Upper lobe of right lung (tissue), 1 donor: ENCODE measurements at regions not wholly inside any gene's neighbourhood (a gene's known extent, or its start where the extent isn't known, plus 50 kb on each side); places are given as distances from the start of the nearest gene placed in this dataset.

Source experiments
- ATAC-seq: fragments of 200-7000 bp; cut with Tn5 transposase; one replicate; pipeline ENCODE4 v1.9.1; 2020; ENCODE audit warnings: mild to moderate bottlenecking, moderate library complexity
- DNase-seq: peaks from one replicate; pipeline ENCODE4 v3.0.0-alpha.2; 2020
- H3K27ac ChIP-seq: fragments of 200-600 bp; one replicate; pipeline ENCODE4 v1.8.0; 2022
- H3K27me3 ChIP-seq: fragments of 200-600 bp; one replicate; pipeline ENCODE4 v1.8.0; 2022; ENCODE audit warnings: mild to moderate bottlenecking
- H3K36me3 ChIP-seq: fragments of 200-600 bp; one replicate; pipeline ENCODE4 v1.8.0; 2022
- H3K4me1 ChIP-seq: fragments of 200-600 bp; one replicate; pipeline ENCODE4 v1.8.0; 2022
- H3K4me3 ChIP-seq: fragments of 200-600 bp; one replicate; pipeline ENCODE4 v1.8.0; 2022; ENCODE audit warnings: mild to moderate bottlenecking
- H3K9me3 ChIP-seq: fragments of 200-600 bp; one replicate; pipeline ENCODE4 v1.8.0; 2022
- CTCF ChIP-seq: fragments of 200-600 bp; IDR thresholded peaks from one replicate; pipeline ENCODE4 v1.8.0; 2022; ENCODE audit warnings: antibody characterized with exemption
- intact Hi-C: fragments of 100-400 bp; cut with DNase I; formaldehyde crosslinking; loops from one replicate; pipeline ENCODE4 v1.11.0; 2022
- donor health status: DM: no; HTN: yes; CAD: no; lungs with severe emphysema.

- no peak for TF ChIP-seq CTCF
- Histone ChIP-seq H3K36me3 (no peaks in the 10 kb centered on the region), H3K4me1 (no peaks in the 10 kb centered on the region), H3K27ac (no peak overlapping the region), H3K4me3 (no peak overlapping the region), H3K9me3 (no peaks in the 10 kb centered on the region), H3K27me3 (peaks cover 78% of the 10 kb centered on the region)
- no peak for ATAC-seq
- DNase-seq, result peak; percentile 16
- intact Hi-C loops, result no loop called here
These were observed 75.5 kb upstream of the UNC5A start for GRCh38 chr5:176734756-176735342.

DNA sequence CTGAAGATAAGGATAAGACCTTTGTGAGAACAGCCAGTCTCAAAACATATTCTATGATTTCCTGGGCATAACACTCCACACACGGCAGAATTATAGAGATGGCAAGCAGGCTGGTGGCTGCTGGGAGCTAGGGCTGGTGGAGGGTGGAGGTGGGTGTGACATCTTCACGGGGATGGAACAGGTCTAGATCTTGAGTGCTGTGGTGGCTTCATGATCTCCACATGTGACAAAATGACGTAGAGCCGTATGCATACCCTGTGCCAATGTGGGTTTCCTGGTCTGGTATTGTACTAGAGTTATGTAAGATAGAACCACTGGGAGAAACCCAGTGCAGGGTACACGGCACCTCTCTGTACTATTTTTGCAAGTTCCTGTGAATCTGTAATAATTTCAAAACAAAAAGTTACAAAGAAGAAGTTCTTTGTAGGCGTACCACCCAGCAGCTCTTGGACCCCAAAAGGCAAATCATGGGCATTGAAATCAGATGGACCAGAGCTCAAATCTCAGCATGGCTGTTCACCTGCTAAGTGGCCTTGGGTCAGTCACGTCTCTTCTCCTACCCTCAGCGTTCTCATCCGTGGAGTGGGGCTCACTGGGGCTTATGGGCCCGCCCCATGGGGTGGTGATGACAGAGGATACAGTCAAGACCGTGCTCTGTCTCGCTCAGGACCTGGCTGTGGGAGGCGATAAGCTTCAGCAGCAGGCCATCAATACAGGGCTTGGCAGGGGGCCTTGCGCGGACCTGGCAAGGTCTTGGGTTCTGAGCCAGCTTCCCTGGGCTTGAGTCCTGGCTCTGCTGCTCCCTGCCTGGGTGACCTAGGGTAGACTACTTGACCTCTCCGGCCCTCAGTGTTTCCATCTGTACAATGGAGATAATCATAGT is 74.7 kb upstream of the UNC5A start:
- Histone ChIP-seq H3K4me1 (no peaks in the 10 kb centered on the region), H3K4me3 (no peak overlapping the region), H3K36me3 (no peaks in the 10 kb centered on the region), H3K27me3 (peaks cover 82% of the 10 kb centered on the region), H3K27ac (no peak overlapping the region), H3K9me3 (no peaks in the 10 kb centered on the region)
- intact Hi-C loops, result no loop called here
- ATAC-seq (no peak), DNase-seq (peak; percentile 35)
- TF ChIP-seq CTCF, result no peak

DNA sequence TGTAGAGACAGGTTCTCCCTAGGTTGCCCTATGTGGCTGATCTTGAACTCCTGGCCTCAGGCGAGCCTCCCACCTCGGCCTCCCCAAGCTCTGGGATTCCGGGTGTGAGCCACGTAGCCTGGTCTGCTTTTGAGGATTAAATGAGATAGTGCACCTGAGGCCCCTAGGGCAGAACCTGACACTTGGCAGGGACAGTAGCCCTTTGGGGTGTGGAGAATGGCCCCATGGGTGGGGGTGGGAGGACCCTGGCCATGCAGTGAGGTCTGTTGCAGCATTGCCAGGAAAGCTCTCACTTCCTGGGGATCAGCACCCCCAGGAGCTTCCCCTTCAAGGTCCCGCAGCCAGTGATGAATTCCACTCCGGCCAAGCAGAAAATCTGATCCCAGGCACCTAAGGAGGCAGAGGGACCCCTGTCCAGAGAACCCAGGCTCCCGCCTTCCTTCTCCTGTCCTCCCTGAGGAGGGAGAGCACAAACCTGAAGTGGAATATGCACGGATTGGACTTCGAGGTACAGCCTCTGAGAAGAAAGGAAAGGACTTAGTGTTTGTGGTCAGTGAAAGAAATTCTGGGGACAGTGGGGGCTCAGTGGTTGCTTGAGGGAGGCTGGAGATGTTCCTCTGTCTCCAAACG is 73.9 kb upstream of the UNC5A start:
- H3K36me3 ChIP-seq, result no peaks in the 10 kb centered on the region
- peaks cover 82% of the 10 kb centered on the region for H3K27me3 ChIP-seq
- H3K9me3 ChIP-seq, result no peaks in the 10 kb centered on the region
- no peak overlapping the region for H3K4me3 ChIP-seq
- TF ChIP-seq CTCF, result no peak
- intact Hi-C loops, result no loop called here
- ATAC-seq (no peak), DNase-seq (peak; percentile 33)
- no peak overlapping the region for H3K27ac ChIP-seq
- H3K4me1 ChIP-seq, result no peaks in the 10 kb centered on the region

- Histone ChIP-seq H3K4me3 (no peak overlapping the region), H3K36me3 (no peaks in the 10 kb centered on the region), H3K9me3 (no peaks in the 10 kb centered on the region), H3K27ac (no peak overlapping the region), H3K27me3 (peaks cover 85% of the 10 kb centered on the region), H3K4me1 (no peaks in the 10 kb centered on the region)
- DNase-seq, result peak; percentile 26
- no peak for ATAC-seq
- TF ChIP-seq CTCF, result no peak
- intact Hi-C loops, result no loop called here
These were observed 73.2 kb upstream of the UNC5A start for GRCh38 chr5:176736931-176737745.

- H3K27me3 ChIP-seq, result peaks cover 85% of the 10 kb centered on the region
These were observed 72.4 kb upstream of the UNC5A start for GRCh38 chr5:176737746-176738636.

More at GRCh38 chr5:176737746-176738636, 72.4 kb upstream of the UNC5A start:
- ATAC-seq, result no peak
- no peaks in the 10 kb centered on the region for H3K36me3 ChIP-seq
- H3K27ac ChIP-seq, result no peak overlapping the region
- H3K9me3 ChIP-seq, result no peaks in the 10 kb centered on the region
- H3K4me1 ChIP-seq, result no peaks in the 10 kb centered on the region
- peak; percentile 39 for DNase-seq
- intact Hi-C loops, result no loop called here
- H3K4me3 ChIP-seq, result no peak overlapping the region
- TF ChIP-seq CTCF, result no peak
